ENCODE measurements at regions not wholly inside any gene's neighbourhood (a gene's known extent, or its start where the extent isn't known, plus 50 kb on each side); places are given as distances from the start of the nearest gene placed in this dataset.
"Not testable (repeated sequence)": the region's sequence is repeated elsewhere in the genome, so short reads cannot be mapped to it uniquely, and the experiment has no call there.

DNA sequence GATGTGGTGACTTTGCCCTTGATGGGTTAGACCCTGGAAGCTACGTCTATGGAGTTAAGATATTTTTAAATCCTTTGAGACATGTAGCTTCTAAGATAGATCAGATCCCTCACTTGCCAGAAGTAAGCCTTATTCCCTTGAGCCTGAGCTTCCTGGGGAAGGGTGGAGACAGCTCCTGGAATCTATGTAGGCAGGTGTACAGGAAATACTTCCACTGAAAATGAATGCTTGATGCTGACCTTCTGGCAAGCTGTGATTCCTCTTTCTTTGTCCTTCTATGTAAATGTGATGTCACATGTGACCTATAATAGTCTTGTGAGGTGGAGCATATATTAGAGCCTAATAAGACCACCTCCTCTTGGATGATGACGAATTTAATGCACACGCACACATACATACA lies 1152.0 kb upstream of the ACO1 start:
- DNase-seq, result no peak

GRCh38 chr9:31236344-31236743 lies 1148.1 kb upstream of the ACO1 start:
- DNase-seq, result no peak

DNA sequence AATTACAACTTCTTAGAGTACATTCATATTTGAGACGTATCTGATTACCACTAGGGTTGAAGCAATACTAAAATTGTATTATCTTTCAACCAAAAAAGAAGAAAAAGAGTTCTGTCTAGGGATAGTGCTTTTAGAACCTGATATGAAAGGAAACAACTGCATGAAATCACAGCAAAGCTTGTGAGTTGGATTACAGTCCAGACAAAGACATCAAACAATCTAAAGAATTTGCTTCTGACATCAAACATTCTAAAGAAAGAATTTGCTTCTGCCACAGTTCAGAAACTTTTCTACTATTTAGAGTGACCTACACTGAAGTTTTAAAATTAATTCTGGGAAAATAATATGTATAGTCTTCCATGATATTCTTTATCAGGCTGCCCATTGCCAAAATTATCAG lies 1141.1 kb upstream of the ACO1 start:
- no peak for DNase-seq

DNA sequence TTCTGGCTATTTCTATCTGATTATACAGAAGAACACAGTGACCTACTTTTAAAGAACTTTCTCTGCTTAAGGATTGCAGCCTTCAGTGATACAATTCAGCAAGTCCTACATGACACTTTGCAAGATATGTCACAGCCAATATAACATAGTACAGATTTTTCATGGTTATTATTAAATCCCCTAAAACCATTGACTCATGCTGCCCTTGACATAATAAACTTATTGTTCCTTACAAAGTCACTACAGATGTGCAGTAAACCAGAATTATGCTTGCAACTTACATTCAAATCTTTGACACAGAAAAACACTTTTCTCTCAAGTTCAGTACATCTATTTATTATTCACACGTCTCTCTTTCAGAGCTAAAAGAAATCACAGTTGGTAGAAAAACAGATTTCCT lies 1136.3 kb upstream of the ACO1 start:
- no peak for DNase-seq

DNA sequence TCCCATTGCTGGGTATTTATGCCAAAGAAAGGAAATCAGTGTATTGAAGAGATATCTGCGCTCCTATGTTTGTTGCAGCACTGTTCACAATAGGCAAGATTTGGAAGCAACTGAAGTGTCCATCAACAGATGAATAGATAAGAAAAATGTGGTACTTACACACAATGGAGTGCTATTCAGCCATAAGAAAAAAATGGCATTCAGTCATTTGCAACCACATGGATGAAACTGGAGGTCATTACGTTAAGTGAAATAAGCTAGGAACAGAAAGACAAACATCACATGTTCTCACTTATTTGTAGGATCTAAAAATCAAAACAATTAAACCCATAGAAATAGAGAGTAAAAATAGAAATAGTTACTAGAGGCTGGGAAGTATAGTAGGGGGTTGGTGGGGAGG lies 1133.1 kb upstream of the ACO1 start:
- no peak for DNase-seq

DNA sequence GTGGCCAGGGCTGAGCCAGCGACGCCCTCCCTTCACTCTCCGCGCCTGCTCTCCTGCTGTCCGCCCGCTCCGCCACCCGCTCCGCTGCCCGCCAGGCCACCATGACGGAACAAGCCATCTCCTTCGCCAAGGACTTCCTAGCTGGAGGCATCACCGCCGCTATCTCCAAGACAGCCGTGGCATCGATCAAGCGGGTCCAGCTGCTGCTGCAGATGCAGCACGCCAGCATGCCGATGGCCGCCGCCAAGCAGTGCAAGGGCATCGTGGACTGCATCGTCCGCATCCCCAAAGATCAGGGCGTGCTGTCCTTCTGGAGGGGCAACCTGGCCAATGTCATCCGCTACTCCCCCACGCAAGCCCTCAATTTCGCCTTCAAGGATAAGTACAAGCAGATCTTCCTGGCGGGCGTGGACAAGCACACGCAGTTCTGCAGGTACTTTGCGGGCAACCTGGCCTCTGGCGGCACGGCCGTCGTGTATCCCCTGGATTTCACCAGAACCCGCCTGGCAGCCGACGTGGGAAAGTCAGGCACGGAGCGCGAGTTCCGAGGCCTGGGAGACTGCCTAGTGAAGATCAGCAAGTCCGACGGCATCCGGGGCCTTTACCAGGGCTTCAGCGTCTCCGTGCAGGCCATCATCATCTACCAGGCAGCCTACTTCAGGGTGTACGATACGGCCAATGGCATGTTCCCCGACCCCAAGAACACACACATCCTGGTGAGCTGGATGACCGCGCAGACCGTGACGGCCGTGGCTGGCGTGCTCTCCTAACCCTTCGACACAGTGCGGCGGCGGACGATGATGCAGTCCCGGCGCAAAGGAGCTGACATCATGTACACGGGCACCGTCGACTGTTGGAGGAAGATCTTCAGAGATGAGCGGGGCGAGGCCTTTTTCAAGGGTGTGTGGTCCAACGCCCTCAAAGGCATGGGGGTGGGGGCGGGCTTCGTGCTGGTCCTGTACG lies 1130.4 kb upstream of the ACO1 start:
- no peak for DNase-seq

- DNase-seq, result no peak
These were observed 1129.2 kb upstream of the ACO1 start for GRCh38 chr9:31255211-31255610.

- DNase-seq, result no peak
These were observed 1124.6 kb upstream of the ACO1 start for GRCh38 chr9:31259824-31260223.

DNA sequence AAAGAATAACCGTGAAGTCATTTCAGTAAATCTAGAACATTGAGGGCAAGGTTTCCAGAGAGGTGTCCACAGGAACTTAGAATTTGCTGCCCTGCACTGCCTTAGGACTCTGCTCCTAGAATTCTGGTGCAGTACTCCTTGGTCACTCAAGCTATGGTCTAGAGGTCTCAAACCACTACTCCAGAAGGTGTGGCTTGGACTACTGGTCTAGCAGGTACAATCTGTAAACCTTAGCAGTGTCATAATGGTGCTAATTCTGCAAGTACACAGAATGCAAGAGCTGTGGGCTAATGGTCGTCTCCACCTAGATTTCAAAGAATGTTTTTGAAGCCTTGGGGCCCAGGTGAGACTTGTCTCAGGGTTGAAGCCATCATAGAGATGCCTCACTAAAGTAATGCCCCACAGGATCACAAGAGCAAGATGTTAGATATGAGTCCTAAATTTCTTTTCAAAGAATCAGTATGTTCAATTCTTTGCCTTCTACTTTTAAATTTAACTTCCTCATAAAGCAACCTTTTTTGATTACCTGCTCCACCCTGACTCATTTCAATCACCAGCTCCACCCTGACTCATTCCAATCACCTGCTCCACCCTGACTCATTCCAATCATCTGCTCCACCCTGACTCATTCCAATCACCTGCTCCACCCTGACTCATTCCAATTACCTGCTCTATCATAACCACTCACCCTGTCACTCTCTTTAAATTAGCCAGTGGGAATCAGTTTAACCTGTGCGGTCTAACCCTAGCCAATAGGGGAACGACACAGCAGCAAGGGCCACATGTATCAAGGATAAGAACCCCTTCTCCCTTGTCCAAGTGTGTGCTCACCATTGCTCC lies 1111.8 kb upstream of the ACO1 start:
- no peak for DNase-seq

- DNase-seq, result no peak
These were observed 1109.0 kb upstream of the ACO1 start for GRCh38 chr9:31275419-31275818.

DNA sequence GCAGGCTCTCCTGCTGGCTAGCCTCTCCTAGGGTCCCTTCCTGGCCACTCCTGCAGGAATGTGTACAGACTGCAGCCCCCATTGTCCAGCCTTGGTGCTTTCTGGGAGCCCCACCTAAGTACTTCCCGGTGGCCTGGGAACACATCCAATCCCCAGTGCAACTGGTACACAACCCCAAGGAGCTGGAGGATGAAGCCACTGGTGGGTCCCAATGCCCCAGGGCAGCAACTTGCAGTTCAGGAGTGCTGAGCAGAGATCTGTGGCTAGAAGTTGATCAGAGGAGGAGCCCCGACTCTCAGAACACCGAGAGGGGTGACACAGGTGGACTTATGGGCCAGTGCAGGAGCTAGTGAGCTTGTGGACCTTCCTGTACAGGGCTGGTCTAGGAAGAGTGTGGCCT lies 1093.7 kb upstream of the ACO1 start:
- no peak for DNase-seq

DNA sequence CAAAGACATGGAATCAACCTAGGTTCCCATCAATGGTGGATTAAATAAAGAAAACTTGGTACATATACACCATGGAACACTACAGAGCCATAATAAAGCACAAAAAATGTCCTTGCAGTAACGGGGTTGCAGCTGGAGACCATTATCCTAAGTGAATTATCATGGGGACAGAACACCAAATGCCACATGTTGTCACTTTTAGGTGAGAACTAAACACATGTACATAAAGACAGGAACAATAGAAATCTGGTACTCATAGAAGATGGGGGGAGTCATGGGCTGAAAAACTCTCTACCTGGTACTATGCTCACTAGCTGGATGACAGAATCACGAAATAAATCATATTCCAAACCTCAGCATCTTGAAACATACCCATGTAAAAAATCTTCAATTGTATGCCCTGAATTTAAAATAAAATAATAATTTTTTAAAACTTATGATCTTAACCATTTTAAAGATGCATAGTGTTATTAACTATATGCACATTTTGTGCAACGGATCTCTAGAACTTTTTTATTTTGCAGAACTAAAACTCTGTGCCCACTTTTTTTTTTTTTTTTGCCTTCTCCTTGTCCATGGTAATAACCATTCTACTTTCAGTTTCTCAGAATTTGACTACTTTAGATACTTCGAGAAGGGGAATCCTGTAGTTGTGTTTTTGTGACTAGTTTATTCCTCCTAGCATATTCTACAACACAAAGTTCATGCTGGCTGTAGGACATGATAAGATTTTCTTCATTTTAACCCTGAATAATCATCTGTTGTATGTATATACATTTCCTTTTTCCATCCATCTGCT lies 1081.6 kb upstream of the ACO1 start:
- no peak for DNase-seq

- no peak for DNase-seq
These were observed 1079.9 kb upstream of the ACO1 start for GRCh38 chr9:31304576-31304975.

- DNase-seq, result no peak
These were observed 1070.2 kb upstream of the ACO1 start for GRCh38 chr9:31314241-31314640.

DNA sequence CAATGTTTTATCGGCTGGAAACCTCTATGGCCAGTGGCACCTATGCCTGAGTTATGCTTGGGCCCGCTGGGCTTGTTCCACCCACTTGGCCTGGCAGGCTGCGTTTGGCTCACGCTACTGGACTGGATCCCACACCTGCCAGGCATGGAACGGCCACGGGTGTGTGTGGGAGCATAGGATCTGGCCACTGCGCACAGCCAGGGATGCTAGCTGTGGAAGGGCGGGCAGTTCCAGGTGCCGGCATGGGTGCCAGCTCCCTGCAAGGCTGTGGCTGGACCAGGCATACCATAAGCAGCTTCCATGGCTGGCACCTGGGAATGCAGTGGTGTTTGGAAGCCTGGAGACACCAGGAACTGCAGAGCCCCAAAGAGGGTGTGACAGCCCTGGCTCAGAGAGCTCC lies 1063.9 kb upstream of the ACO1 start:
- DNase-seq, result no peak

DNA sequence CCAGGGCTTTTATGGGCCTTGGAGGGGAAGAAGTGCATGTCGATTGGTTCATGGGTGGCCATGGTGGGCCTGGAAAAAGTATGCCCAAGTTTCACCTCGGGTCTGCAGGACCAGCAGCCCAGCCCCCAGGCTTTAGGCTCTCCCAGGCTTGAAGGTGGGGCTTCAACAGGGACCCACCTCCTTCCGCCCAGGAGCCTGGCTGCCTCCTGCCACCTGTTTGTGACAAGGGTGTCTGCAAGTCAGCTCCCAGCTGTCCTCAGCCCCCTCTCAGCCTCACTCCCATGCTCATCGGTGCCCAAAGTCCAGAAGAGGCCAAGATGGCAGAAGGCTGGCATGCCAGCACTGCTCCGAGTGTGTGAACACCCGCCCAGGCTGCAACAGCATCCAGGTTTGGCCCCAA lies 1063.2 kb upstream of the ACO1 start:
- DNase-seq, result no peak

- DNase-seq, result no peak
These were observed 1062.8 kb upstream of the ACO1 start for GRCh38 chr9:31321686-31322085.

DNA sequence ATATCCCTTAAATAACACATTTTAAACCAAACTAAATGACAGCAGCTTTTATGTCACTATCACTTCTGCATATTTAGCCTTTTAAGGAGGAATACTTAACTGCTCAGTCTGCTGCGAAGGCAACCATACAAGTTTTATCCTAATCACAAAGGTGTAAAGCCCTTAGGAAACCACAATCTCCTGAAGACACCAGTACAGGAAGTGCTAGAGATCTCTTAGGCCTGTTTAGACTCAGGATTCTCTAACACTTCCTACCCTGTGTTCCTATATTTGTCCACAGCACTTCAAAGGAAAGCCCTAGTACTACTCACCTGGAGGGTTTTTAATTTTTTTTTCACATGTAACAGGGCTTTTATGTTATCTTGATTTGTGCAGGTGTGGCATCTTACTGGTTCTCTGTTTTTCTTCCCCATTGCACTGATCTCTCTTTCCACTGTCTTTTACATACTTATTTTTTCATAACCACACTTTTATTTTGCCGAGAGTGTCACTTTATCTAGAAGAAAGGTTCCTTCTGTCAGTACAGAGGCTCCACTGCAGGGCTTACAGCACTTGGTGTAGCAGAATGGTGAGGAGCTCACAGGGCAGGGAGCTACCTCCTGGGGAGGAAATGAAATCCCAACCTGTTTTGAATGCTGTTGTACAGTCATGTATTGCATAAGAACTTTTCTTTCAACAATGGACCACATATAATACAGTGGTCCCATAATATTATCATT lies 1060.6 kb upstream of the ACO1 start:
- no peak for DNase-seq

GRCh38 chr9:31325778-31326177 lies 1058.7 kb upstream of the ACO1 start:
- DNase-seq, result no peak

GRCh38 chr9:31326883-31327282 lies 1057.6 kb upstream of the ACO1 start:
- DNase-seq, result not testable (repeated sequence)

DNA sequence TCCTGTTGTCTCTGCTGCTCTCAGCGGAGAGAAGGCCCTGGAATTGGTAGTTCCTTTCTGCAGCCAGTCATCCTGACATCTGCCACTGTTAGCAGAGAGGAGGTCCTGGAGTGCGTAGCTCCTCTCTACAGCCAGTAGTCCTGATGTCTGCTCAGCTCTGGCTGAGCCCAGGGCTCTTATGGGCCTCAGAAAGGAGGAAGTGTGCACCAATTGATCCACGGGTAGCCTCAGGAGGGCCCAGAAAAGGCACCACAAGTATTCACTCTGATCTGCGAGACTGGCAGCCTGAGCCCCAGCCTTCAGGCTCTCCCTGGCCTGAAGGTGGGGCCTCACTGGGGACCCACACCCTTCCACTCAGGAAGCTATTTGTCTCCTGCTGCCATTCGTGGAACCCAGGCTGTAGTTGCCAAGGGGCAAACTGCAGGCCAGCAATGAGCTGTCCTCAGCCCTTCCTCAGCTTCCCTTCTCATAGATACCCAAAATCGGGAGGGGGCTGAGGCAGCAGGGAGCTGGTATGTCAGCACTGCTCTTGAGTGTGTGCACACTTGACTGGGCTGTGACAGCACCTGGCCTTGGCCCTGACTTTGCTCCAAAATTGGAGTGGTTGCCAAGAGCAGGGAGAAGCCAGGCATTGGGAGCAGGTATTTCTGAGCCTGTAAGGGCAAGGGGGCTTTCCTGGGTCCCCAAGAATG lies 1049.5 kb upstream of the ACO1 start:
- DNase-seq, result no peak

Data from right forelimb (tissue), 1 donor.